ENCODE measurements at regions not wholly inside any gene's neighbourhood (a gene's known extent, or its start where the extent isn't known, plus 50 kb on each side); places are given as distances from the start of the nearest gene placed in this dataset.

DNA sequence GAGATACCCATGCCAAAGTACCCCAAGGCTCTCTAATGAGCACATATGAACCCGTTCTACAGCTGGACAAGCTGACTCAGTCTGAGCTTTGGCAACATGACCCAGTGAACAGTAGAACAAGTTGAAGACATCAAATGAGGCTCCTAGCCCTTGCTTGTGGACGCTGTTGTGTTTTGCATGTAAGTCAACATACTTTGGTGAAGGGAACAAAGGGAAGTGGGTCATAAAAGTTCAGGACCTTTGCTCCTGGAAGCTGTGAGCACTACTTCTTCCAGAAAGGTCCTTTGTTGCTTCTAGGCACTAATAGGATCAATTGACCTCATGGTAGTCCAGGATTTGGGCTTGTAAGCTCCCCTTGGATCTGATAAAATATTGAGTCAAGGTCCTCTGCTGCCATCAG lies 613.5 kb upstream of the TBX3 start:
- Histone ChIP-seq H3K79me2 (no peaks in the 10 kb centered on the region), H3K27me3 (no peaks in the 10 kb centered on the region), H3K27ac (no peak overlapping the region), H3K9me2 (replicated peaks; ENCODE audit: insufficient read depth) (no peaks in the 10 kb centered on the region), H4K20me1 (ENCODE audit: insufficient read depth, poor library complexity, severe bottlenecking) (no peaks in the 10 kb centered on the region), H3K4me2 (no peak overlapping the region), H3K4me1 (ENCODE audit: insufficient read depth) (peaks cover 12% of the 10 kb centered on the region), H3K9me3 (ENCODE audit: low read depth) (no peaks in the 10 kb centered on the region), H3K36me3 (replicated peaks; ENCODE audit: insufficient read depth, low read depth) (no peaks in the 10 kb centered on the region), H2AFZ (no peak overlapping the region), H3K4me3 (no peak overlapping the region)
- WGBS (ENCODE audit: low lambda C conversion rate, missing lambda C conversion rate): 69% methylated on average over 2 of the region's 2 CpGs
- DNase-seq (ENCODE audit: low spot score): no peak
- TF ChIP-seq EZH2phosphoT487 (IDR thresholded peaks at IDR 0.05; ENCODE audit: low read depth, severe bottlenecking, unreplicated experiment) (no peak), EZH2 (IDR thresholded peaks at IDR 0.05; ENCODE audit: borderline replicate concordance) (no peak)
- TF ChIP-seq, protein P1, sequence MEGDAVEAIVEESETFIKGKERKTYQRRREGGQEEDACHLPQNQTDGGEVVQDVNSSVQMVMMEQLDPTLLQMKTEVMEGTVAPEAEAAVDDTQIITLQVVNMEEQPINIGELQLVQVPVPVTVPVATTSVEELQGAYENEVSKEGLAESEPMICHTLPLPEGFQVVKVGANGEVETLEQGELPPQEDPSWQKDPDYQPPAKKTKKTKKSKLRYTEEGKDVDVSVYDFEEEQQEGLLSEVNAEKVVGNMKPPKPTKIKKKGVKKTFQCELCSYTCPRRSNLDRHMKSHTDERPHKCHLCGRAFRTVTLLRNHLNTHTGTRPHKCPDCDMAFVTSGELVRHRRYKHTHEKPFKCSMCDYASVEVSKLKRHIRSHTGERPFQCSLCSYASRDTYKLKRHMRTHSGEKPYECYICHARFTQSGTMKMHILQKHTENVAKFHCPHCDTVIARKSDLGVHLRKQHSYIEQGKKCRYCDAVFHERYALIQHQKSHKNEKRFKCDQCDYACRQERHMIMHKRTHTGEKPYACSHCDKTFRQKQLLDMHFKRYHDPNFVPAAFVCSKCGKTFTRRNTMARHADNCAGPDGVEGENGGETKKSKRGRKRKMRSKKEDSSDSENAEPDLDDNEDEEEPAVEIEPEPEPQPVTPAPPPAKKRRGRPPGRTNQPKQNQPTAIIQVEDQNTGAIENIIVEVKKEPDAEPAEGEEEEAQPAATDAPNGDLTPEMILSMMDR (IDR thresholded peaks at IDR 0.05; ENCODE audit: poor library complexity): no peak

DNA sequence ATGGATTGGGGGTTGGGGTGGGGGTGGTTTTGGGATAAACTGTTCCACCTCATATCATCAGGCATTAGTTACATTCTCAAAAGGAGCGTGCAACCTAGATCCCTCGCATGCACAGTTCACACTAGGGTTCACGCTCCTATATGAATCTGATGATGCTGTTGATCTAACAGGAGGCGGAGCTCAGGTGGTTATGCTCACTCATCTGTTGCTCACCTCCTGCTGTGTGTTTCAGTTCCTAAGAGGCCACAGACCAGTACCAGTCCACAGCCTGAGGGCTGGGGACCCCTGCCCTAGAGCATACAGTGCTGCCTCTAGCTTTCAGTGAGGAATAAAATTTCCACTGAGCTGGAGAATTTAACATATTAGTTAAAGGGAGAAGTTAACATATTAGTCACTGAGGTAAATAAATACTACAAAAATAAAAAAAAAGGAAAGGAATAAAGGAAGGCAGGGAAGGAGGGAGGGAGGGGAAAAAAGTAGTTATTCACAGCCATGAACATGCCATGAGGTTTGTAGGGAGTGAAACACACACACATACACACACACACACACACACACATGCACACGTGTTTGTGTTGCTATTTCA lies 612.7 kb upstream of the TBX3 start:
- Histone ChIP-seq H3K9me3 (ENCODE audit: low read depth) (no peaks in the 10 kb centered on the region), H4K20me1 (ENCODE audit: insufficient read depth, poor library complexity, severe bottlenecking) (no peaks in the 10 kb centered on the region), H3K79me2 (no peaks in the 10 kb centered on the region), H3K27me3 (no peaks in the 10 kb centered on the region), H2AFZ (no peak overlapping the region), H3K36me3 (replicated peaks; ENCODE audit: insufficient read depth, low read depth) (no peaks in the 10 kb centered on the region), H3K4me3 (no peak overlapping the region), H3K27ac (no peak overlapping the region), H3K9me2 (replicated peaks; ENCODE audit: insufficient read depth) (no peaks in the 10 kb centered on the region), H3K4me1 (ENCODE audit: insufficient read depth) (peaks cover 12% of the 10 kb centered on the region), H3K4me2 (no peak overlapping the region)
- no peak for DNase-seq (ENCODE audit: low spot score)
- 89% methylated on average over 5 of the region's 5 CpGs for WGBS (ENCODE audit: low lambda C conversion rate, missing lambda C conversion rate)
- TF ChIP-seq EZH2 (IDR thresholded peaks at IDR 0.05; ENCODE audit: borderline replicate concordance) (no peak), EZH2phosphoT487 (IDR thresholded peaks at IDR 0.05; ENCODE audit: low read depth, severe bottlenecking, unreplicated experiment) (no peak)
- TF ChIP-seq, protein P1 (IDR thresholded peaks at IDR 0.05; ENCODE audit: poor library complexity): no peak

DNA sequence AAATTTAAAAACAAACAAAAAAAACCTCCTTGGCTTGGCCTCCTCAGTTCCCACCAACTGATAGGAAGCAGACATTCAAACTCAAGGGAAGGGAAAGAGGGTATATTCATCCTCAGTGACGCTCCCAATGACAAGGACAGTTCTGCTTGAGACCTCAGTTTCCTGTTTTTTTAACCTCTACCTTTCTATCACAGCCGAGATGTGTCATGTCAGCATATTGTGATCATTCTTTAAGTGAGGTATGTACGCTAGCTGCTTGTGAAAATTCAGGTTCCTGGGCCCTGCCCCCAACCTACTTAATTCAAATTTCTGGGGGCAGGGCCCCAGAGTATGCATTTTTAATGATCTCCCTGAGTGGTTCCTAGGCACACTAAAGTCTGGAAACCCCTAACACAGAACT lies 611.9 kb upstream of the TBX3 start:
- Histone ChIP-seq H3K36me3 (replicated peaks; ENCODE audit: insufficient read depth, low read depth) (no peaks in the 10 kb centered on the region), H3K27ac (no peak overlapping the region), H4K20me1 (ENCODE audit: insufficient read depth, poor library complexity, severe bottlenecking) (no peaks in the 10 kb centered on the region), H3K79me2 (no peaks in the 10 kb centered on the region), H3K4me3 (no peak overlapping the region), H3K4me1 (ENCODE audit: insufficient read depth) (peaks cover 12% of the 10 kb centered on the region), H3K27me3 (no peaks in the 10 kb centered on the region), H3K9me2 (replicated peaks; ENCODE audit: insufficient read depth) (no peaks in the 10 kb centered on the region), H3K9me3 (ENCODE audit: low read depth) (no peaks in the 10 kb centered on the region), H3K4me2 (no peak overlapping the region), H2AFZ (no peak overlapping the region)
- no peak for DNase-seq (ENCODE audit: low spot score)
- 99% methylated on average over 3 of the region's 3 CpGs for WGBS (ENCODE audit: low lambda C conversion rate, missing lambda C conversion rate)
- TF ChIP-seq EZH2phosphoT487 (IDR thresholded peaks at IDR 0.05; ENCODE audit: low read depth, severe bottlenecking, unreplicated experiment) (no peak), EZH2 (IDR thresholded peaks at IDR 0.05; ENCODE audit: borderline replicate concordance) (no peak)
- TF ChIP-seq, protein P1 (IDR thresholded peaks at IDR 0.05; ENCODE audit: poor library complexity): no peak

Measured in hepatocyte (in vitro differentiated cells).